IPS-15b (cell line): ENCODE measurements at regions not wholly inside any gene's neighbourhood (a gene's known extent, or its start where the extent isn't known, plus 50 kb on each side); places are given as distances from the start of the nearest gene placed in this dataset.
A peak's percentile ranks its signal among the peaks of the same experiment; 100 is the strongest.
"Not testable (repeated sequence)": the region's sequence is repeated elsewhere in the genome, so short reads cannot be mapped to it uniquely, and the experiment has no call there.

Experiments
- H3K27me3 ChIP-seq: one replicate; pipeline ENCODE4 v1.6.1; 2013; ENCODE audit warnings: low read length; ENCODE audit not compliant: control insufficient read depth, insufficient read depth
- H3K36me3 ChIP-seq: one replicate; pipeline ENCODE4 v1.6.1; 2013; ENCODE audit warnings: low read length; ENCODE audit not compliant: control insufficient read depth, insufficient read depth
- H3K4me1 ChIP-seq: one replicate; pipeline ENCODE4 v1.6.1; 2013; ENCODE audit warnings: mild to moderate bottlenecking, low read length; ENCODE audit not compliant: control insufficient read depth, insufficient read depth
- H3K4me3 ChIP-seq: one replicate; pipeline ENCODE4 v1.5.1; 2013; ENCODE audit warnings: low read depth, low read length
- H3K9ac ChIP-seq: one replicate; pipeline ENCODE4 v1.6.1; 2013; ENCODE audit warnings: low read depth, mild to moderate bottlenecking, low read length
- H3K9me3 ChIP-seq: one replicate; pipeline ENCODE4 v1.6.1; 2013; ENCODE audit warnings: mild to moderate bottlenecking, low read length; ENCODE audit not compliant: control insufficient read depth, insufficient read depth

DNA sequence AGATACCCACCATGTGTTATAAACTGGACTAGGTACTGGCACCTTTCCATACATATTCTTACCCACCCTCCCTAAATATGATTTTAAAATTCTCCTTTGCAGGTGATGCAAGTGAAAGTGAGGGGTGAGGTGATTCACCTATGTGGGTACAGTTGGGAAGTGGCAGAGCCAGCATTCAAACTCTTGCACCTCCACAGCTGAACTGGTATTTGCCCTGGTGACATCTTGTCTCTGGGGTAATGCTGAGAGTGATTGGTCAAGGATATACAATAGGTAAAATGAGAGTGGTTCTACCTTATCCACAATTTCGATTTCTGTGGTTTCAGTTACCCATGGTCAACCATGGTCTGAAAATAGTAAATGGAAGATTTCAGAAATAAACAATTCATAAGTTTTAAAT is 288.2 kb downstream of the MIAT start:
- Histone ChIP-seq H3K9me3 (no peaks in the 10 kb centered on the region), H3K4me3 (no peak overlapping the region), H3K4me1 (peaks cover 13% of the 10 kb centered on the region), H3K9ac (no peak overlapping the region), H3K36me3 (no peaks in the 10 kb centered on the region), H3K27me3 (peaks cover 3% of the 10 kb centered on the region)

DNA sequence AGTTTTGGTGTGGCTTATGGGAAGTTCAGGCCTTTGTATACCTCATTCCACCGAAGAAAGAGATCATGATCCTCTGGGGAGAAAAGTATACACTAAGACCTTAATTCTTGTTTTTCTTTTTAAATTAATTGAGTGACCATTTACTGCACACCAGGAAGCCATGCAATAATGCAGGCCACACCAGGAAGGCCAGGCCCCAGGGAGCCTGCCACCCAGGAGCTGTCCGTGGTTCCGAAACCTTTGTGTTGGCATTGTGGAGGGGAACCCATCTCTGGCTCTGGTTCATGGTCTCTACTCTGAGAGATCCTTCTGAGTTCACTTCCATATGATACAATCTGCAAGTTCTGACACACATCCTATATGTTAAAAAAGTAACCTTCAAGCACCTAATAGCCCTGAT is 291.8 kb downstream of the MIAT start:
- Histone ChIP-seq H3K4me3 (no peak overlapping the region), H3K9me3 (no peaks in the 10 kb centered on the region), H3K9ac (no peak overlapping the region), H3K36me3 (no peaks in the 10 kb centered on the region), H3K27me3 (peaks cover 12% of the 10 kb centered on the region), H3K4me1 (peaks cover 20% of the 10 kb centered on the region)

DNA sequence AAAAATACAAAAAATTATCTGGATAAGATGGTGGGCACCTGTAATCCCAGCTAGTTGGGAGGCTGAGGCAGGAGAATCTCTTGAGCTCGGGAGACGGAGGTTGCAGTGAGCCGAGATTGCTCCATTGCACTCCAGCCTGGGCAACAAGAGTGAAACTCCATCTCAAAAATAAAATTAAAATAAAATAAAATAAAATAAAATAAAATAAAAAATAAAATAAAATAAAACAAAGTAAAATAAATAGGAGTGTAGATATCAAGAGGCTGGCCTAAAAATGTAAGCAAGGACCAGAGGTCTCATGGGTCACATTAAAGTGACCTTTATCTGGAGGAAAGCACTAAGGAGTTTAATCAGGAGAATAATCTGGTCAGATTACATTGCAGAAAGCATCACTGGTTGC is 293.8 kb downstream of the MIAT start:
- H3K9ac ChIP-seq, H3K36me3 ChIP-seq, H3K4me3 ChIP-seq, H3K9me3 ChIP-seq: not testable (repeated sequence)
- peaks cover 26% of the 10 kb centered on the region for H3K27me3 ChIP-seq
- peaks cover 24% of the 10 kb centered on the region for H3K4me1 ChIP-seq

DNA sequence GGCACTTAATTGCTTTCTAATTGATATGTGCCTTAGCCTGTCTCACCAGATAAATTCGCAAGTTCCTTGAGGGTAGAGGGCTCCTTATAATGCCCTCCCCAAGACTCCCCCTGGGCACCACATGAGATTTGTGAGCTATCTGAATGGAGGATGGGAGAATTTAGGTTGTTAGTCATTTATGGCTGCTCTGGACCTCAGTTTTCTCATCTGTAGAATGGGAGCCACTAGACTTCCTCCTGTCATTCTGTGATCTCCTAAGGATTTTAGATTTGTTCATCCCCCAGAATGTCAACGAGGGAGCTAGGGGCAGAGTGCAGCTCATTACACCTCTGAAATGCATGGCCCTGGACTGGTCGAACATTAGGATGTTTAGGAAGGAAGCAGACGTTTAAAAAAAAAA is 294.6 kb downstream of the MIAT start:
- H3K4me3 ChIP-seq, result no peak overlapping the region
- H3K36me3 ChIP-seq, result no peaks in the 10 kb centered on the region

DNA sequence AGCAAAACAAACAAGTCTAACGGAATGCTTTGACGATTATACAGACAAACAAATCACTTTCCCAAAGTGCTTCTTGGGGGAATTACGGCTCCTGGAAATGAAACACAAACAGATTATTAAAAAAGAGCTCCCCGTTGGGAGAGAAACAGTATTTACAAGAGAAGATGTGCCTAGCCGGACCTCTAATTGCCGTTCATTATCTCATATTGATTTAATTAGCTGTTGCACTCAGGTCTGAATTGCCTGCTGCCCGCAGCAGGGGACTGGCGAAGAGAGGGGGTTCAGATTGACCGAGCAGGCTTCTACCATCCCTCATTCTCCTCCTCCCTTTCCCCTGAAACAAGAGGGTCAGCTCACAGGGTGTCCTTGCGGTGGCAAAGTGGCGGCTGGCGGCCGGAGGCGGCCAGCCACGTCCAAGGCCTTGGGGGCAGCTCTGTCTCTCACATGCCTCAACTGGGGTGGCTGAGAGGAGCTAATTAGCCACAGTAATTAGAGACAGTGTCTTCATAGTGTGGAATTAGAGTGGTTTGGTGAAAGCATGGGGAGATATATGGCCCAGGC is 295.1 kb downstream of the MIAT start:
- peaks cover 28% of the 10 kb centered on the region for H3K4me1 ChIP-seq
- H3K27me3 ChIP-seq, result peaks cover 23% of the 10 kb centered on the region
- peak overlapping the region; percentile 32 for H3K9ac ChIP-seq

More for the DNA sequence above, 294.6 kb downstream of the MIAT start:
- peaks cover 28% of the 10 kb centered on the region for H3K4me1 ChIP-seq
- H3K27me3 ChIP-seq, result peaks cover 23% of the 10 kb centered on the region
- H3K9ac ChIP-seq, result no peak overlapping the region
- H3K9me3 ChIP-seq, result no peaks in the 10 kb centered on the region

DNA sequence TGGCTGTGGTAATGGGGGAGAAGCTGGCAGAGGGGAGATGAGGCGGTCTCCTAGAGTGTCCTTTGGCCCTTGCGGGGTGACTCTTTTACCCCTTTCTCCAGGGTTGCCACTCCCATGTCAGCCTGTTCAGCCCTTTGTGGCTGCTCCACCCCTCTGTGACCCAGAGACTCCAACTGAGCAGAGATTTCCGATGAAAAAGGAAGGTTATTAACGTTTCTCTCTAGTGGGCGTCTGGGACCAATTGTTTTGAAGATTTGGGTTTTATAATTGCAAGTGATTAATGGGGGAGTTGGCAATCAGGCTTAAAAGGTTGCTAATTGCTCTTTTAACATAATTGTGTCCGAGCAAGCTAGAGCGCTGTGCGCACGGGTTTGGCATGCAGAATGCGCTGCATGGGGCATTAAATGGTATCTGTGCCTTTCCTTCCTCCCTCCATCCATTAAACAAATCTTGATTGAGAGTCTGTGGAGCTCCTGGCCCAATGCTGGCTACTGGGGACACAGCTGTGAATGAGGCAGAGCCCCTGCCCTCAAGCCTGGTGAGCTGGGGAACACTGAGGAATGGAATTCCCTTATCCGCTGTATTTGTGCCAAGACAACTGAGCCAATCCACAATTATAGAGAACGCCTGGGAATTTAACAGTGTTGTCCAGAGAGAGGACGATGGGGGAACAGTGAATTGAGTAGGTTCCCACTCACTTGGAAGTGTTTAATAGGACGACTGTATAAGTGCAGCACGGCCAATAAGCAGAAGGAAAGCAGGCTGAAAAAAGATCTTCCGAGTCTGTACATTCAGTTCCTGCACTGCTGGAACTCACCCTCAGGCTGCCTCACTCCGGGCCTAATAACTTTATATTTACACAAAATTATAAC is 295.9 kb downstream of the MIAT start:
- Histone ChIP-seq H3K27me3 (peaks cover 23% of the 10 kb centered on the region), H3K4me3 (peak overlapping the region; percentile 42), H3K9ac (peak overlapping the region; percentile 32), H3K4me1 (peaks cover 28% of the 10 kb centered on the region), H3K9me3 (no peaks in the 10 kb centered on the region), H3K36me3 (no peaks in the 10 kb centered on the region)

More for the DNA sequence above, 295.1 kb downstream of the MIAT start:
- H3K4me3 ChIP-seq, result peak overlapping the region; percentile 42
- no peaks in the 10 kb centered on the region for H3K9me3 ChIP-seq
- no peaks in the 10 kb centered on the region for H3K36me3 ChIP-seq

DNA sequence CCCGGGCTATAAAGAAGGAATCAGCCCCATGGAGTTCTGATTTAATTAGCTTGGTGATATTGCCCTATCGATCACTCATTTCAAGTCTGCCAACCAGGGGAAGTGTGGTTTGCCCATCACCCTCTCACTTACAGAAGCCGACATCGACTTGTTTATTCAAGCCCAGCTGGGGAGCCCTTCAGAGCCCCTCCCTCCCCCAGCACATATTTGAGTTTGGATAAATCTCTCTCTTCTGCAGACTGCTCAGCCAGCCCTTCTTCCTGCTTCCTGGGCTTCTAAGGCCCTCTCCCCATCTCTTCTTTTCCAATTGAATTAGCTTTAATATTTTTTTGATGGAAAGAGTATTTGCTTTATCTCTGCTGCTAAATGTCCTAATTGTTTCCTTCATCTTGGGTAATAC is 299.0 kb downstream of the MIAT start:
- Histone ChIP-seq H3K9ac (no peak overlapping the region), H3K27me3 (peaks cover 23% of the 10 kb centered on the region), H3K4me3 (no peak overlapping the region), H3K36me3 (no peaks in the 10 kb centered on the region), H3K4me1 (peaks cover 33% of the 10 kb centered on the region), H3K9me3 (no peaks in the 10 kb centered on the region)

DNA sequence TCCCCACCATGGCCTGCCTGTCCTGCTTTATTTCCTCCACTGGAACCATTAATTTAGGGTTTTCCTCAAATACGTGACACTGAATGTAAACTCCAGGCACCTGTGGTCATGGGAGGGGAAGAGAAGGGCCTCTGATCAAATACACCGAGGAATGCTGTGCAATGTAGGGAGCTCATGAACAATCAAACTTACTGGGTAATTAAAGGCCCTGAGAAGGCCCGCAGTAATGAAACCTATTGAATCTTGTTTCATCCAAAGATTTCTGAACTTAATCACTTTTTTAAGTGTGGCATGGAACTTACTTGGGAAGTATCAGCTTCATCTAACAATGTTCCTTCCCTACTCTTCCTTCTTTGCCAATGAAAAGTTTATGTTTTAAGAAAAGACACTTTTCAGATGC is 299.8 kb downstream of the MIAT start:
- H3K9ac ChIP-seq, result no peak overlapping the region
- H3K4me3 ChIP-seq, result no peak overlapping the region
- H3K9me3 ChIP-seq, result no peaks in the 10 kb centered on the region
- H3K36me3 ChIP-seq, result no peaks in the 10 kb centered on the region
- peaks cover 22% of the 10 kb centered on the region for H3K27me3 ChIP-seq
- peaks cover 27% of the 10 kb centered on the region for H3K4me1 ChIP-seq

DNA sequence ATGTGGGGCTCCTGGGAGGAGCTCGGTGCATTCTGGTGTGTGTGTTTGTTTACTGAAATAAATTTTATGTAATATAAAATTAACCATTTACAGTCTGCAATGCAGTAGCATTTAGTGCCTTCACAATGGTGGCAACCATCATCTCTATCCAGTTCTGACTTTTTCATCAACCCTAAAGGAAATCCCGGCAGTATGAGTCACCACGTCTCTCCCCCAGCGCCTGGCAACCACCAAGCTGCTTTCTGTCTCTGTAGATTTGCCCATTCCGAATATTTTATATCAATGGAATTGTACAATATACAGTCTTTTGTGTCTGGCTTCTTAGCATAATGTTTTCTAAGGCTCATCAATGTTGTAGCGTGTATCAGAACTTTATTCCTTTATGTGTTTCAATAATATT is 300.5 kb downstream of the MIAT start:
- Histone ChIP-seq H3K9ac (no peak overlapping the region), H3K36me3 (no peaks in the 10 kb centered on the region), H3K4me3 (no peak overlapping the region), H3K9me3 (no peaks in the 10 kb centered on the region), H3K27me3 (peaks cover 19% of the 10 kb centered on the region), H3K4me1 (peaks cover 22% of the 10 kb centered on the region)

DNA sequence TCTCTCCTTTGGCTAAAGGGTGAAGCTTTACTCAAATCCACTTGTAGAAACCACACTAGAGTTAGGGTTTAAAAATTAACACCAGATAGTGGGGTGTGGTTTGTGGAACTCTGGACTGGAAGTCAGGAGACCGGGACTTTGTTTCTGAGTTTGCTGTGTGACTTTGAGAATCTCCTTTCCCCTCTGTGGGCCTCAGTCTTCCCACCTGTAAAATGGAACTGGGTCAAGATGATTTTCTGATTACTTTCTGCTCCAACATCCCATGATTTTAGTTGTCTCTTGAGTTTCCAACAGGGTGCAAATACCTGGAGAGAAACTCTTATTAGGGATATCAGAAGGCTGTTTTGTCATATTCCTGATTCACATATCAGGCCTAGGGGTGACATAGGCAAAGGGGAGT is 301.0 kb downstream of the MIAT start:
- no peak overlapping the region for H3K9ac ChIP-seq
- no peaks in the 10 kb centered on the region for H3K36me3 ChIP-seq
- H3K27me3 ChIP-seq, result peaks cover 19% of the 10 kb centered on the region
- H3K4me1 ChIP-seq, result peaks cover 20% of the 10 kb centered on the region
- no peaks in the 10 kb centered on the region for H3K9me3 ChIP-seq
- H3K4me3 ChIP-seq, result no peak overlapping the region

DNA sequence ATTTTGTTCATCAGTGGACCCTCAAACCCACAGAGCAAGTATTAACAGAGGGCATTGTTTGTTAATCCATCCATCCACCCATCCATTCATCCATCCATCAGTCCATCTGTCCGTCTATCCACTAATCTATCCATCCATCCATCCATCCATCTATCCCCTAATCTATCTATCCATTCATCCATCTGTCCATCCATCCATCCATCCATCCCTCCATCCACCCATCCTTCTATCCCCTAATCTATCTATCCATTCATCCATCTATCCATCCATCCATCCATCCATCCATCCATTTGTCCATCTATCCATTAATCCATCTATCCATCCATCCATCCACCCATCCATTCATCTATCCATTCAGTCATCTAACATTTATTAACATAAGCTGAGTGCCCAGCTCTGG is 307.3 kb downstream of the MIAT start:
- H3K9ac ChIP-seq, result no peak overlapping the region
- no peaks in the 10 kb centered on the region for H3K9me3 ChIP-seq
- no peak overlapping the region for H3K4me3 ChIP-seq
- no peaks in the 10 kb centered on the region for H3K36me3 ChIP-seq
- no peaks in the 10 kb centered on the region for H3K4me1 ChIP-seq
- H3K27me3 ChIP-seq, result peaks cover 2% of the 10 kb centered on the region

DNA sequence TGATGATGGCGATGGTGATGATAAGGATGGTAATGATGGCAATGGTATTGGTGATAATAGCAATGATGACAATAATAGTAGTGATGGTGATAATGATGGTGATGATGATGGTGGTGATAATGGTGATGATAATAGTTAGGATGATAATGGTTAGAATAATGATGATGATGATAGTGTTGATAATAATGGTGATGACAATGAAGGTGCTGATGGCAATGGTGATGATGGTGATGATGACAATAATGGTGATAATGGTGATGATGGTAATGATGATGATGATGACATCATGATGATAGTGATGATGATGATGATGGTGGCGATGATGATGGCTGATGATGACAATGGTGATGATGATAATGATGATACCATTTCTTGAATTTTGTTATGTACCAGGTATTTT is 309.9 kb downstream of the MIAT start:
- Histone ChIP-seq H3K4me1 (no peaks in the 10 kb centered on the region), H3K9me3 (no peaks in the 10 kb centered on the region), H3K36me3 (no peaks in the 10 kb centered on the region), H3K4me3 (no peak overlapping the region), H3K9ac (no peak overlapping the region), H3K27me3 (peaks cover 2% of the 10 kb centered on the region)
